GM23248 (cell line): ENCODE measurements at regions not wholly inside any gene's neighbourhood (a gene's known extent, or its start where the extent isn't known, plus 50 kb on each side); places are given as distances from the start of the nearest gene placed in this dataset.

Experiments
- DNase-seq: peaks from one replicate; pipeline ENCODE4 v3.0.0-alpha.2; 2015
- H2AFZ ChIP-seq: fragments of 200-600 bp; sonication (generic); 2 replicates; pipeline ENCODE4 v1.6.1; 2016; ENCODE audit warnings: antibody characterized with exemption
- H3F3A ChIP-seq: fragments of 200-600 bp; sonication (generic); 2 replicates; pipeline ENCODE4 v1.6.1; 2016; ENCODE audit warnings: mild to moderate bottlenecking, antibody characterized with exemption, mixed run types; ENCODE audit not compliant: insufficient read depth
- H3K27ac ChIP-seq: fragments of 200-600 bp; sonication (generic); 2 replicates; pipeline ENCODE4 v1.5.1; 2016; ENCODE audit warnings: mild to moderate bottlenecking
- H3K27me3 ChIP-seq: fragments of 200-600 bp; sonication (generic); replicated peaks from 2 replicates; pipeline ENCODE4 v1.6.1; 2016; ENCODE audit warnings: mild to moderate bottlenecking; ENCODE audit not compliant: insufficient read depth
- H3K36me3 ChIP-seq: fragments of 200-600 bp; sonication (generic); 2 replicates; pipeline ENCODE4 v1.6.1; 2016; ENCODE audit warnings: low read depth, mild to moderate bottlenecking
- H3K4me1 ChIP-seq: fragments of 200-600 bp; sonication (generic); 2 replicates; pipeline ENCODE4 v1.6.1; 2016; ENCODE audit warnings: mild to moderate bottlenecking; ENCODE audit not compliant: insufficient read depth
- H3K4me2 ChIP-seq: fragments of 200-600 bp; sonication (generic); one replicate; pipeline ENCODE4 v1.6.1; 2016; ENCODE audit warnings: mild to moderate bottlenecking; ENCODE audit not compliant: unreplicated experiment
- H3K4me3 ChIP-seq: fragments of 200-600 bp; sonication (generic); 2 replicates; pipeline ENCODE4 v1.5.1; 2016; ENCODE audit warnings: mild to moderate bottlenecking
- H3K79me2 ChIP-seq: fragments of 200-600 bp; sonication (generic); 2 replicates; pipeline ENCODE4 v1.6.1; 2016; ENCODE audit warnings: mild to moderate bottlenecking; ENCODE audit not compliant: insufficient read depth
- H3K9ac ChIP-seq: fragments of 200-600 bp; sonication (generic); 2 replicates; pipeline ENCODE4 v1.6.1; 2016; ENCODE audit warnings: mild to moderate bottlenecking
- H3K9me2 ChIP-seq: fragments of 200-600 bp; sonication (generic); 2 replicates; pipeline ENCODE4 v1.6.1; 2016; ENCODE audit warnings: mixed run types, mild to moderate bottlenecking, moderate library complexity; ENCODE audit not compliant: insufficient read depth
- H3K9me3 ChIP-seq: fragments of 200-600 bp; sonication (generic); one replicate; pipeline ENCODE4 v1.6.1; 2017; ENCODE audit warnings: low read depth
- H4K20me1 ChIP-seq: fragments of 200-600 bp; sonication (generic); 2 replicates; pipeline ENCODE4 v1.6.0; 2016; ENCODE audit not compliant: insufficient read depth
- EZH2 ChIP-seq: fragments of 200-600 bp; sonication (generic); IDR thresholded peaks from 2 replicates; pipeline ENCODE4 v1.6.1; 2018; ENCODE audit warnings: antibody characterized with exemption, mild to moderate bottlenecking; ENCODE audit not compliant: insufficient read depth, poor library complexity, severe bottlenecking
- EZH2phosphoT487 ChIP-seq: fragments of 200-600 bp; sonication (generic); IDR thresholded peaks from 2 replicates; pipeline ENCODE4 v1.6.1; 2018; ENCODE audit warnings: antibody characterized with exemption, moderate library complexity, mild to moderate bottlenecking, low read depth; ENCODE audit not compliant: insufficient read depth
- WGBS, 2 experiments: methylation state at CpG; one replicate each; pipeline ENCODE4 v1.1.6; 2015 to 2017; ENCODE audit warnings: low lambda C conversion rate in 2 of 2, low coverage in 1 of 2; ENCODE audit errors: missing lambda C conversion rate in 2 of 2; 5-methylcytosine and 5-hydroxymethylcytosine counted together
- in situ Hi-C: fragments of 300-500 bp; cut with MboI; formaldehyde crosslinking; loops from 2 replicates; pipeline ENCODE4 v1.15.0; 2020

DNA sequence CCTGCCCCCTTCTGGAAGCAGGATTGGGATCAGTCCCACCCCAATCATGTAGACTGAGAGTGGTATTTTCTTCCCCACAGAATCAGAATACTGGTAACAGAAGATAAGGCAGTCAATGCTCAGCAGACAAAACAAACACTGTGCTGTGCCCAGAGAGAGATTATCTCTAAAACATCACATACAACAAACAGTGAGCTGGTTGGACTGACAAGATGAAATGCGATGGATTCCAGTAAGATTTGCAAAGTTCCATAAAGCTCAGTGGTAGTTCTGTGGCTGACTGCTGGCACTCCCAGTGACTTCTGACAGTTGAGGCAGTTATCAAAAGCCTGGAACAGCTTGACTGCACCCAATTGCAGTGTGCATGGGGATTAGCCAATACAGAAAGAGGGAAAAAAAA, 311.5 kb upstream of the MGAT5 start:
- Histone ChIP-seq H3K9me3 (no peaks in the 10 kb centered on the region), H2AFZ (no peak overlapping the region), H3F3A (no peaks in the 10 kb centered on the region), H3K27me3 (no peaks in the 10 kb centered on the region), H3K27ac (no peak overlapping the region), H3K79me2 (no peaks in the 10 kb centered on the region), H3K4me1 (no peaks in the 10 kb centered on the region), H3K9me2 (no peaks in the 10 kb centered on the region), H3K4me2 (no peak overlapping the region), H3K9ac (no peak overlapping the region), H3K4me3 (no peak overlapping the region), H4K20me1 (no peaks in the 10 kb centered on the region), H3K36me3 (no peaks in the 10 kb centered on the region)
- DNase-seq = no peak
- in situ Hi-C loops = no loop called here
- TF ChIP-seq EZH2 (no peak), EZH2phosphoT487 (no peak)
- WGBS, 2 experiments = 59 to 78% methylated on average over 1 of the region's 1 CpG

DNA sequence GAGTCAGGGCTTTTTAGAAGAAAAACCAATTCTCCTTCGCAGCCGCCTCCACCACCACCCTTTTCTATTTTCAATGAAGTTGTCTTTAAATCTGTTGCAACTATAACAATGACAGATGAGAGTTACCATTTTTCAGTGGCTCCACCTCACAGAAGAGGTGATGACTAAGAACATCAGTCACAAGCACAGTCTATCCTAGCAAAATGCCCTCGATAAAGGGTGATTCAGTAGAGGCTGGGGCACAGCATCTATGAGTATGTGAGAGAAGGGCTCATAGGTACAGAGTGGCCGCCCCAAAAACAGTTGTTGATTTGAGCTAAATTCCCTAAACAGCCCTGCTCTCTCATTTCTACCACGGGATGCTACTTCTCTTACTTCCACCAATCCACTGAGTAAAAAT, 310.8 kb upstream of the MGAT5 start:
- no peaks in the 10 kb centered on the region for H3K9me2 ChIP-seq
- no peak overlapping the region for H3K27ac ChIP-seq
- no peaks in the 10 kb centered on the region for H3F3A ChIP-seq
- no peak overlapping the region for H3K4me3 ChIP-seq
- DNase-seq = no peak
- H4K20me1 ChIP-seq = no peaks in the 10 kb centered on the region
- H3K27me3 ChIP-seq = no peaks in the 10 kb centered on the region; the same call in 1 of the 2 replicates
- no peaks in the 10 kb centered on the region for H3K4me1 ChIP-seq
- no peak for TF ChIP-seq EZH2
- no peak for TF ChIP-seq EZH2phosphoT487
- H3K36me3 ChIP-seq = no peaks in the 10 kb centered on the region
- 28 to 38% methylated on average over 5 of the region's 5 CpGs for WGBS, 2 experiments
- in situ Hi-C loops = no loop called here
- H3K4me2 ChIP-seq = no peak overlapping the region
- H3K9ac ChIP-seq = no peak overlapping the region
- H3K9me3 ChIP-seq = no peaks in the 10 kb centered on the region
- no peaks in the 10 kb centered on the region for H3K79me2 ChIP-seq
- no peak overlapping the region for H2AFZ ChIP-seq

DNA sequence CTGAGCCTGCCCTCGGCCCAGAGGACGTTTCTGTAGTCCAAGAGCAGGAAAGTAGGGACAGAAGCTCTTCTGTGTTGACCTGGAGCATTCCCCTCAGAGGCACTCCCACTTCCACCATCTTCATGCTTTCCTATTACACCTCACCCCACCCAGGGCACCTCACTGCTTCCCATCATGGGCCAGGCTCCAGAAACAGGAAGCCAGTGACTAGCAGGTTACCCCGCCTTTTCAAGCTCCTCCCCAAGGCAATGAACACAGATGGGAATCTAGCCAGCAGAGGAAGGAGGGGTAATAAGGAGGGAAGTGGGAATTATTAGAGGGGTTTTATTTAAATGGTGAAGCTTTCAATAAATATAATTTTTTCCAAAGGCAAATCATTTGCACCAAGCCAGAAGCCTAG, 308.8 kb upstream of the MGAT5 start:
- no peaks in the 10 kb centered on the region for H3F3A ChIP-seq
- WGBS, 2 experiments = 7 to 8% methylated on average over 3 of the region's 3 CpGs
- no peaks in the 10 kb centered on the region for H4K20me1 ChIP-seq
- H3K4me1 ChIP-seq = no peaks in the 10 kb centered on the region
- no peaks in the 10 kb centered on the region; the same call in 1 of the 2 replicates for H3K27me3 ChIP-seq
- no peak for TF ChIP-seq EZH2
- TF ChIP-seq EZH2phosphoT487 = no peak
- no peak overlapping the region for H3K9ac ChIP-seq
- H3K36me3 ChIP-seq = no peaks in the 10 kb centered on the region
- no peaks in the 10 kb centered on the region for H3K9me2 ChIP-seq
- no peak overlapping the region for H3K27ac ChIP-seq
- H2AFZ ChIP-seq = no peak overlapping the region
- no peak for DNase-seq
- H3K79me2 ChIP-seq = no peaks in the 10 kb centered on the region
- no peaks in the 10 kb centered on the region for H3K9me3 ChIP-seq
- in situ Hi-C loops = no loop called here
- no peak overlapping the region for H3K4me2 ChIP-seq
- no peak overlapping the region for H3K4me3 ChIP-seq

DNA sequence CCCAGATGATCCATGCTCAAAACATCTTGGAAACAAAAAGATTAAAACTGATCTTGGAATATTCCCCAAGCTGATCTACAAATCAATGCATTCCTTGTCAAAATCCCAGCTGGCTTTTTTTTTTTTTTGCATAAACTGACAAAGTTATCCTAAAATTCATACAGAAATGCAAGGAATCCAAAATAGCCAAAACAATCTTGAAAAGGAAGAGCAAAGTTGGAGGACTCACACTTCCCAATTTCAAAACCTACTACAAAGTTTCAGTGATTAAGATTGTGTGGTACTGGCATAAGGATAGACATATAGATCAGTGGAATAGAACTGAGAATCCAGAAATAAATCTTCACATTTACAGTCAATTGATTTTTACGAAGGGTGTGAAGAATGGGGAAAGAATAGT, 306.8 kb upstream of the MGAT5 start:
- Histone ChIP-seq H3K36me3 (no peaks in the 10 kb centered on the region), H3F3A (no peaks in the 10 kb centered on the region), H3K27me3 (no peaks in the 10 kb centered on the region; the same call in 1 of the 2 replicates), H3K4me2 (no peak overlapping the region), H3K9ac (no peak overlapping the region), H3K4me3 (no peak overlapping the region), H3K9me3 (no peaks in the 10 kb centered on the region), H4K20me1 (no peaks in the 10 kb centered on the region), H3K4me1 (no peaks in the 10 kb centered on the region), H2AFZ (no peak overlapping the region), H3K79me2 (no peaks in the 10 kb centered on the region), H3K27ac (no peak overlapping the region), H3K9me2 (no peaks in the 10 kb centered on the region)
- TF ChIP-seq EZH2phosphoT487 (no peak), EZH2 (no peak)
- DNase-seq = no peak
- 24 to 26% methylated on average over 1 of the region's 1 CpG for WGBS, 2 experiments
- in situ Hi-C loops = no loop called here

DNA sequence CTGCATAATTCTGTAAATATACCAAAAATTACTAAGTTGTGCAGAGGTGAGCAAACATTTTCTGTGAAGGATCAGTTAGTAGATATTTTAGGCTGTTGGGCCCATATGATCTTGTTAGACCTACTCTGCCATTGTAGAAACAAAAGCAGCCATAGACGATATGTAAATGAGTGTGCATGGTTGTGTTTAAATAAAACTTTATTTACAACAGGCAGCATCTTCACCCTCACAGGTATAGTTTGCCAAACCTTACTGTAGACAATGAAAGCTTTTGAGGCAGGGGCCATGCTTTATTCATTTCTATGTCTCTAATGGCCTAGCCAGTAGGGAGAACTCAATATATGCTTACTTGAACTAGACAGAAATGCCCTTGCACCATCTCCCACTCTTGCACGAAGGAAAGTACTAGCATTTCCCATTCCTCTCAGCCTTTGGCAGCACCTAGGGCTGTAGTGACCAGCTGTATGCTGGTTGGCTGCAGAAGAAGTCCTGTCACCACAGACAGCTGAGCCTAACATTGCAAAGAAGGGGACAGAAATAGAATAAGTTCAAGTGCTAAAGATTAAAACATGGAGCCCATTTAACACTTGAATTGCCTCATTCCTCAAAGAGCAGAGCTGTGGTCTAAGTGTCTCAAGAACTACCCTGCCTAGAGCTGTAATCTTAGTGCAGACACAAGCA, 305.1 kb upstream of the MGAT5 start:
- Histone ChIP-seq H3K36me3 (no peaks in the 10 kb centered on the region), H3K9ac (no peak overlapping the region), H3K9me3 (no peaks in the 10 kb centered on the region), H3K27me3 (no peaks in the 10 kb centered on the region; the same call in 1 of the 2 replicates), H2AFZ (no peak overlapping the region), H3K4me1 (no peaks in the 10 kb centered on the region), H3K27ac (no peak overlapping the region), H3K4me2 (no peak overlapping the region), H3K9me2 (no peaks in the 10 kb centered on the region), H3F3A (no peaks in the 10 kb centered on the region), H4K20me1 (no peaks in the 10 kb centered on the region), H3K79me2 (no peaks in the 10 kb centered on the region), H3K4me3 (no peak overlapping the region)
- 0 to 3% methylated on average over 2 of the region's 2 CpGs for WGBS, 2 experiments
- no peak for TF ChIP-seq EZH2
- no peak for TF ChIP-seq EZH2phosphoT487
- in situ Hi-C loops = no loop called here
- no peak for DNase-seq
